Activated naive CD8-positive, alpha-beta T cell (primary cell): ENCODE measurements at regions not wholly inside any gene's neighbourhood (a gene's known extent, or its start where the extent isn't known, plus 50 kb on each side); places are given as distances from the start of the nearest gene placed in this dataset.

Experiments used
- H3K27ac Mint-ChIP-seq: one replicate; pipeline ENCODE4 v1.8.0; 2021; ENCODE audit warnings: mixed read lengths
- H3K27me3 Mint-ChIP-seq: one replicate; pipeline ENCODE4 v1.8.0; 2021; ENCODE audit warnings: mixed read lengths
- H3K36me3 Mint-ChIP-seq: one replicate; pipeline ENCODE4 v1.8.0; 2021; ENCODE audit warnings: mixed read lengths
- H3K4me1 Mint-ChIP-seq: one replicate; pipeline ENCODE4 v1.8.0; 2021; ENCODE audit warnings: low read depth, mixed read lengths
- H3K4me3 Mint-ChIP-seq: one replicate; pipeline ENCODE4 v1.8.0; 2021; ENCODE audit warnings: mild to moderate bottlenecking, mixed read lengths
- H3K9me3 Mint-ChIP-seq: one replicate; pipeline ENCODE4 v1.8.0; 2021; ENCODE audit warnings: low read depth, mixed read lengths

- Mint-ChIP-seq H3K27ac (peak overlapping the region; percentile 31), H3K4me3 (no peak overlapping the region), H3K36me3 (no peaks in the 10 kb centered on the region), H3K27me3 (peaks cover 1% of the 10 kb centered on the region), H3K9me3 (no peaks in the 10 kb centered on the region), H3K4me1 (peaks cover 27% of the 10 kb centered on the region)
Measured at GRCh38 chr4:122671919-122672490, 51.1 kb upstream of the IL21 start.

GRCh38 chr4:122673252-122673651 is 52.4 kb upstream of the IL21 start:
- no peak overlapping the region for H3K27ac Mint-ChIP-seq
- peaks cover 1% of the 10 kb centered on the region for H3K27me3 Mint-ChIP-seq
- no peaks in the 10 kb centered on the region for H3K9me3 Mint-ChIP-seq
- peaks cover 16% of the 10 kb centered on the region for H3K4me1 Mint-ChIP-seq
- H3K4me3 Mint-ChIP-seq = no peak overlapping the region
- H3K36me3 Mint-ChIP-seq = no peaks in the 10 kb centered on the region

GRCh38 chr4:122674371-122674770 is 53.5 kb upstream of the IL21 start:
- Mint-ChIP-seq H3K4me3 (no peak overlapping the region), H3K27me3 (peaks cover 1% of the 10 kb centered on the region), H3K36me3 (no peaks in the 10 kb centered on the region), H3K27ac (no peak overlapping the region), H3K9me3 (no peaks in the 10 kb centered on the region), H3K4me1 (peaks cover 10% of the 10 kb centered on the region)

GRCh38 chr4:122679317-122679716 is 53.2 kb upstream of the BBS12 start:
- Mint-ChIP-seq H3K36me3 (no peaks in the 10 kb centered on the region), H3K9me3 (peaks cover 7% of the 10 kb centered on the region), H3K27ac (no peak overlapping the region), H3K27me3 (peaks cover 3% of the 10 kb centered on the region), H3K4me3 (no peak overlapping the region), H3K4me1 (peaks cover 1% of the 10 kb centered on the region)

GRCh38 chr4:122679946-122680345 is 52.6 kb upstream of the BBS12 start:
- H3K36me3 Mint-ChIP-seq = no peaks in the 10 kb centered on the region
- peaks cover 3% of the 10 kb centered on the region for H3K27me3 Mint-ChIP-seq
- H3K27ac Mint-ChIP-seq = no peak overlapping the region
- no peak overlapping the region for H3K4me3 Mint-ChIP-seq
- H3K9me3 Mint-ChIP-seq = peaks cover 7% of the 10 kb centered on the region
- H3K4me1 Mint-ChIP-seq = no peaks in the 10 kb centered on the region

GRCh38 chr4:122681568-122681967 is 50.9 kb upstream of the BBS12 start:
- no peak overlapping the region for H3K27ac Mint-ChIP-seq
- H3K36me3 Mint-ChIP-seq = no peaks in the 10 kb centered on the region
- H3K4me3 Mint-ChIP-seq = no peak overlapping the region
- peaks cover 7% of the 10 kb centered on the region for H3K9me3 Mint-ChIP-seq
- H3K27me3 Mint-ChIP-seq = peaks cover 2% of the 10 kb centered on the region
- H3K4me1 Mint-ChIP-seq = no peaks in the 10 kb centered on the region
